Esophagus muscularis mucosa (tissue), 4 donors: ENCODE measurements at regions not wholly inside any gene's neighbourhood (a gene's known extent, or its start where the extent isn't known, plus 50 kb on each side); places are given as distances from the start of the nearest gene placed in this dataset.

Source experiments
- DNase-seq: peaks from one replicate; pipeline ENCODE4 v3.0.0-alpha.2; 2017; ENCODE audit errors: extremely low spot score
- H3K27ac ChIP-seq, 4 donors: fragments of 200-600 bp; sonication (generic); replicated peaks in 1 of 4; 1 replicate in 3 of 4; 2 replicates in 1 of 4; pipeline ENCODE4 v1.5.1; 2016 to 2019; ENCODE audit warnings: mild to moderate bottlenecking in 1 of 4
- H3K27me3 ChIP-seq, 4 donors: fragments of 200-600 bp; sonication (generic); one replicate each; pipeline versions ENCODE4 v1.5.1 to v1.6.0; 2016 to 2019
- H3K36me3 ChIP-seq, 4 donors: fragments of 200-600 bp; sonication (generic); one replicate each; pipeline ENCODE4 v1.5.1; 2016 to 2019
- H3K4me1 ChIP-seq, 4 donors: fragments of 200-600 bp; sonication (generic); one replicate each; pipeline ENCODE4 v1.5.1; 2016 to 2019
- H3K4me3 ChIP-seq, 4 donors: fragments of 200-600 bp; sonication (generic); 1 replicate in 2 of 4; 2 replicates in 2 of 4; pipeline ENCODE4 v1.5.1; 2016 to 2019; ENCODE audit warnings: mild to moderate bottlenecking in 4 of 4, moderate library complexity in 1 of 4
- H3K9me3 ChIP-seq, 4 donors: fragments of 200-600 bp; sonication (generic); 1 replicate in 3 of 4; 2 replicates in 1 of 4; pipeline ENCODE4 v1.5.1; 2016 to 2019
- CTCF ChIP-seq, 3 experiments: fragments of 200-600 bp in 2 of 3; fragments of 450-650 bp in 1 of 3; sonication (generic) in 2 of 3; IDR thresholded peaks; one replicate each; pipeline ENCODE4 v1.5.1; 2017 to 2019; ENCODE audit warnings: antibody characterized with exemption in 3 of 3, mild to moderate bottlenecking in 2 of 3, moderate library complexity in 1 of 3
- EP300 ChIP-seq: sonication (generic); formaldehyde crosslinking; IDR thresholded peaks from one replicate; pipeline ENCODE4 v1.6.1; 2017; ENCODE audit warnings: antibody characterized with exemption
- POLR2A ChIP-seq: fragments of 450-650 bp; IDR thresholded peaks from one replicate; pipeline ENCODE4 v1.6.1; 2017; ENCODE audit warnings: antibody characterized with exemption, moderate library complexity, mild to moderate bottlenecking, low read depth
- POLR2AphosphoS5 ChIP-seq, 2 donors: sonication (generic); formaldehyde crosslinking; IDR thresholded peaks; one replicate each; pipeline ENCODE4 v1.6.1; 2017; ENCODE audit warnings: antibody characterized with exemption in 2 of 2
- WGBS: methylation state at CpG from one replicate; pipeline ENCODE4 v1.1.5; 2018; 5-methylcytosine and 5-hydroxymethylcytosine counted together
- intact Hi-C: fragments of 100-400 bp; cut with DNase I; formaldehyde crosslinking; loops from one replicate; pipeline ENCODE4 v1.15.1; 2023

GRCh38 chrX:118183606-118184005 is 67.0 kb upstream of the KLHL13 start:
- peaks cover 0 to 14% (median 8%) of the 10 kb centered on the region in 4 donors for H3K4me1 ChIP-seq
- intact Hi-C loops, result no loop called here
- no peak for DNase-seq
- TF ChIP-seq EP300, result no peak
- WGBS, result 93% methylated on average over 1 of the region's 1 CpG
- no peaks in the 10 kb centered on the region for H3K27me3 ChIP-seq
- no peaks in the 10 kb centered on the region for H3K9me3 ChIP-seq
- no peak overlapping the region for H3K4me3 ChIP-seq
- no peaks in the 10 kb centered on the region for H3K36me3 ChIP-seq
- H3K27ac ChIP-seq, result no peak overlapping the region

GRCh38 chrX:118187100-118187499 is 70.5 kb upstream of the KLHL13 start:
- intact Hi-C loops, result no loop called here
- peaks cover 0 to 3% (median 0%) of the 10 kb centered on the region in 4 donors for H3K4me1 ChIP-seq
- H3K27ac ChIP-seq, result no peak overlapping the region
- no peaks in the 10 kb centered on the region for H3K9me3 ChIP-seq
- DNase-seq, result no peak
- no peaks in the 10 kb centered on the region for H3K36me3 ChIP-seq
- H3K4me3 ChIP-seq, result no peak overlapping the region
- TF ChIP-seq POLR2AphosphoS5 (IDR thresholded peaks at IDR 0.05) (no peak), POLR2A (no peak), EP300 (no peak), CTCF (IDR thresholded peaks at IDR 0.05) (no peak)
- H3K27me3 ChIP-seq, result no peaks in the 10 kb centered on the region

DNA sequence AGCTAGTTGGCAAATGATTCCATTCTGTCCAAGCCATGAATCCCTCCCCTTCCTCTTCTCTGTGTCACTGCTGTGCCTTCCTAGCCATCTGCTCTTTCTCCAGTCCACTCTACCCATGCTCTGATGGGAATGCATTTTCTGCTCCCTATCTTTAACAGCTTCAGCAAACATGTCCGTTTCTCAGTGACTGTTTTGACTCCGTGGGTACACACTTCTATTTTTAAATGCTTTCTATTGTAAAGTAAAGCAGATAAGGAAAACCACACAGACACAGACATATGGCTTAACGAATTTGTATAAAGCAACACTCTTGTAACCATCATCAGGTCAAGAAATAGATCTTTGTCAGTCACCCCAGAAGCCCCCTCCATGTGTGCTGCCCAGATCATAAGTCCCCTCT is 72.4 kb upstream of the KLHL13 start:
- no peaks in the 10 kb centered on the region for H3K27me3 ChIP-seq
- H3K27ac ChIP-seq, result no peak overlapping the region
- no peak for TF ChIP-seq POLR2A
- no peak for TF ChIP-seq CTCF (IDR thresholded peaks at IDR 0.05)
- TF ChIP-seq EP300, result no peak
- no peak for TF ChIP-seq POLR2AphosphoS5 (IDR thresholded peaks at IDR 0.05)
- no peak overlapping the region for H3K4me3 ChIP-seq
- no peaks in the 10 kb centered on the region for H3K9me3 ChIP-seq
- no peaks in the 10 kb centered on the region for H3K36me3 ChIP-seq
- WGBS, result 10% methylated on average over 3 of the region's 3 CpGs
- no peak for DNase-seq
- intact Hi-C loops, result no loop called here
- no peaks in the 10 kb centered on the region for H3K4me1 ChIP-seq

- Histone ChIP-seq H3K27me3 (no peaks in the 10 kb centered on the region), H3K4me1 (no peaks in the 10 kb centered on the region), H3K9me3 (no peaks in the 10 kb centered on the region), H3K4me3 (no peak overlapping the region), H3K27ac (no peak overlapping the region), H3K36me3 (no peaks in the 10 kb centered on the region)
- intact Hi-C loops, result no loop called here
- TF ChIP-seq EP300 (no peak), POLR2A (no peak), POLR2AphosphoS5 (IDR thresholded peaks at IDR 0.05) (no peak), CTCF (IDR thresholded peaks at IDR 0.05) (no peak)
- 45% methylated on average over 3 of the region's 3 CpGs for WGBS
- no peak for DNase-seq
These were observed 73.0 kb upstream of the KLHL13 start for GRCh38 chrX:118189628-118190027.

- intact Hi-C loops, result no loop called here
- TF ChIP-seq EP300, result no peak
- no peak for TF ChIP-seq POLR2AphosphoS5 (IDR thresholded peaks at IDR 0.05)
- TF ChIP-seq CTCF (IDR thresholded peaks at IDR 0.05), result no peak
- TF ChIP-seq POLR2A, result no peak
- DNase-seq, result no peak
- no peaks in the 10 kb centered on the region for H3K36me3 ChIP-seq
- no peaks in the 10 kb centered on the region for H3K27me3 ChIP-seq
- H3K27ac ChIP-seq, result no peak overlapping the region
- H3K4me1 ChIP-seq, result no peaks in the 10 kb centered on the region
- WGBS, result 50% methylated on average over 1 of the region's 1 CpG
- H3K9me3 ChIP-seq, result no peaks in the 10 kb centered on the region
- H3K4me3 ChIP-seq, result no peak overlapping the region
These were observed 81.1 kb upstream of the KLHL13 start for GRCh38 chrX:118197730-118198129.
